SU-DHL-6 (cell line): ENCODE measurements at regions not wholly inside any gene's neighbourhood (a gene's known extent, or its start where the extent isn't known, plus 50 kb on each side); places are given as distances from the start of the nearest gene placed in this dataset.

Experiments used
- H2AFZ ChIP-seq: fragments of 200-600 bp; sonication (generic); 2 replicates; pipeline ENCODE4 v1.6.1; 2014; ENCODE audit warnings: low read depth, mild to moderate bottlenecking, moderate library complexity, mixed read lengths, antibody characterized with exemption, low read length; ENCODE audit not compliant: severe bottlenecking
- H3F3A ChIP-seq: fragments of 200-600 bp; shearing (Covaris generic); 2 replicates; pipeline ENCODE4 v1.6.0; 2016; ENCODE audit warnings: antibody characterized with exemption, mild to moderate bottlenecking; ENCODE audit not compliant: insufficient read depth
- H3K27ac ChIP-seq: fragments of 200-600 bp; sonication (generic); 2 replicates; pipeline ENCODE4 v1.5.1; 2016; ENCODE audit warnings: low read depth, mild to moderate bottlenecking, low read length, moderate library complexity, mixed read lengths
- H3K27me3 ChIP-seq: fragments of 200-600 bp; sonication (generic), shearing (Covaris generic); 2 replicates; pipeline ENCODE4 v1.6.0; 2014; ENCODE audit warnings: mild to moderate bottlenecking, low read length
- H3K36me3 ChIP-seq: fragments of 200-600 bp; sonication (generic); 2 replicates; pipeline ENCODE4 v1.6.1; 2014; ENCODE audit warnings: mild to moderate bottlenecking, low read length, mixed read lengths
- H3K4me2 ChIP-seq: fragments of 300-600, 200-600 bp; shearing (Covaris generic), sonication (generic); 2 replicates; pipeline ENCODE4 v1.6.0; 2014; ENCODE audit warnings: low read length, low read depth, mild to moderate bottlenecking; ENCODE audit not compliant: poor library complexity, severe bottlenecking
- H3K4me3 ChIP-seq: fragments of 200-600 bp; sonication (generic); 2 replicates; pipeline ENCODE4 v1.5.1; 2014; ENCODE audit warnings: antibody characterized with exemption, low read length, mild to moderate bottlenecking, mixed read lengths; ENCODE audit not compliant: insufficient read depth, poor library complexity, severe bottlenecking
- H3K79me2 ChIP-seq: fragments of 200-600 bp; sonication (generic); 2 replicates; pipeline ENCODE4 v1.6.1; 2014; ENCODE audit warnings: mild to moderate bottlenecking, low read length, moderate library complexity; ENCODE audit not compliant: insufficient read depth
- H3K9ac ChIP-seq: fragments of 200-600 bp; sonication (generic); 2 replicates; pipeline ENCODE4 v1.7.0; 2014; ENCODE audit warnings: mild to moderate bottlenecking, low read length
- H3K9me2 ChIP-seq: fragments of 200-600 bp; sonication (generic); replicated peaks from 2 replicates; pipeline ENCODE4 v1.6.1; 2014; ENCODE audit warnings: low read length; ENCODE audit not compliant: insufficient read depth
- H3K9me3 ChIP-seq: fragments of 200-600 bp; sonication (generic); 2 replicates; pipeline ENCODE4 v1.6.1; 2014; ENCODE audit warnings: low read length, mixed read lengths; ENCODE audit not compliant: insufficient read depth
- H4K20me1 ChIP-seq: fragments of 200-600 bp; sonication (generic); 2 replicates; pipeline ENCODE4 v1.6.1; 2014; ENCODE audit warnings: low read depth, mild to moderate bottlenecking, antibody characterized with exemption, low read length, moderate library complexity, mixed read lengths
- EZH2phosphoT487 ChIP-seq: fragments of 200-600 bp; sonication (generic), shearing (Covaris generic); conservative IDR thresholded peaks from 2 replicates; pipeline ENCODE4 v1.6.1; 2018; ENCODE audit warnings: mild to moderate bottlenecking, antibody characterized with exemption, low read length, moderate library complexity, mixed read lengths
- TF ChIP-seq, protein P1 (sequence below): fragments of 200-600 bp; sonication (generic); IDR thresholded peaks from one replicate; pipeline ENCODE4 v1.5.1; 2017; ENCODE audit warnings: antibody characterized with exemption, mild to moderate bottlenecking, low read length, moderate library complexity; ENCODE audit not compliant: insufficient read depth, poor library complexity, severe bottlenecking

DNA sequence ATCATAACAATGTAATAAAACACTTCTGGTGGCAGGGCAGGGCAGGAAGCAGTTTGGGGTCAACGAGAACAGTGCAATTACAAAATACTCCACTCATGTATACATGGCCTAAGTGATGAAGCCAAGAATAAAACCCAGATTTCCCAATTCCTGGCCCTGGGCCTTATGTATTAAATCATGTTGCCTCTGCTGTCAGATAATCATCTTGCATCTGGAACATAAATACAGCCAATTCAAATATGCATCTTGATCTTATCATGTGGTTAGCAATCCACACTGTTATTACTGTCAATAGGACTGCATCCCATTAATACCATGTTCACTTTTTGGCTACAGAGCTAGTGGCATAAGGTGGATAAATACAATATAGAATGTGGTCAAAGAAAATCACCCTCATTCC, 186.5 kb upstream of the SLC25A13 start:
- Histone ChIP-seq H3K27me3 (no peaks in the 10 kb centered on the region), H3K79me2 (no peaks in the 10 kb centered on the region), H3K9me3 (no peaks in the 10 kb centered on the region), H3K27ac (no peak overlapping the region), H3K9ac (no peak overlapping the region), H4K20me1 (no peaks in the 10 kb centered on the region), H3K9me2 (no peaks in the 10 kb centered on the region), H3K4me2 (no peak overlapping the region), H3K4me3 (no peak overlapping the region), H2AFZ (no peak overlapping the region), H3K36me3 (no peaks in the 10 kb centered on the region), H3F3A (no peaks in the 10 kb centered on the region)
- TF ChIP-seq EZH2phosphoT487: no peak
- TF ChIP-seq, protein P1, sequence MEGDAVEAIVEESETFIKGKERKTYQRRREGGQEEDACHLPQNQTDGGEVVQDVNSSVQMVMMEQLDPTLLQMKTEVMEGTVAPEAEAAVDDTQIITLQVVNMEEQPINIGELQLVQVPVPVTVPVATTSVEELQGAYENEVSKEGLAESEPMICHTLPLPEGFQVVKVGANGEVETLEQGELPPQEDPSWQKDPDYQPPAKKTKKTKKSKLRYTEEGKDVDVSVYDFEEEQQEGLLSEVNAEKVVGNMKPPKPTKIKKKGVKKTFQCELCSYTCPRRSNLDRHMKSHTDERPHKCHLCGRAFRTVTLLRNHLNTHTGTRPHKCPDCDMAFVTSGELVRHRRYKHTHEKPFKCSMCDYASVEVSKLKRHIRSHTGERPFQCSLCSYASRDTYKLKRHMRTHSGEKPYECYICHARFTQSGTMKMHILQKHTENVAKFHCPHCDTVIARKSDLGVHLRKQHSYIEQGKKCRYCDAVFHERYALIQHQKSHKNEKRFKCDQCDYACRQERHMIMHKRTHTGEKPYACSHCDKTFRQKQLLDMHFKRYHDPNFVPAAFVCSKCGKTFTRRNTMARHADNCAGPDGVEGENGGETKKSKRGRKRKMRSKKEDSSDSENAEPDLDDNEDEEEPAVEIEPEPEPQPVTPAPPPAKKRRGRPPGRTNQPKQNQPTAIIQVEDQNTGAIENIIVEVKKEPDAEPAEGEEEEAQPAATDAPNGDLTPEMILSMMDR: no peak

DNA sequence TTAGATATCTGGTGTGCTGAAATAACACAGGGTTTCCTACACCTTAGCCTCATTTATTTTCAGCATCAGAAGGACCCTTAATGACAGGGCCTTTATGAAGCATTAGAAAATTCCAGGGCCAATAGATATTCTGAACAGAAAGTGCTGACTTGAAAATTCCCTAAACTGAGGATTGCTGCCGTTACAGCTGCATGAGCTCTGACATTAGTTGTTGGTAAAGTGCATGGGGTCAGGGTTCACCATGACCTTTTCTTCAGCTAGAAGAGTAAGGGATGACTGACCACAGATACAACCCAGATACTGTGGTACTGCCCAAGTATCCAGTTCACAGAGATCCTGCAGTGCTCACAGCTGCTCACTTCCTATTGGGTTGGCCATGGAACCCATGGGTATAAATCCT, 181.7 kb upstream of the SLC25A13 start:
- H3K4me2 ChIP-seq: no peak overlapping the region
- TF ChIP-seq EZH2phosphoT487: no peak
- TF ChIP-seq, protein P1: no peak
- no peak overlapping the region for H3K4me3 ChIP-seq
- H3F3A ChIP-seq: no peaks in the 10 kb centered on the region
- H4K20me1 ChIP-seq: no peaks in the 10 kb centered on the region
- H3K27me3 ChIP-seq: no peaks in the 10 kb centered on the region
- no peak overlapping the region for H3K9ac ChIP-seq
- no peaks in the 10 kb centered on the region for H3K36me3 ChIP-seq
- no peaks in the 10 kb centered on the region for H3K9me2 ChIP-seq
- H3K9me3 ChIP-seq: no peaks in the 10 kb centered on the region
- no peak overlapping the region for H3K27ac ChIP-seq
- no peaks in the 10 kb centered on the region for H3K79me2 ChIP-seq
- no peak overlapping the region for H2AFZ ChIP-seq

DNA sequence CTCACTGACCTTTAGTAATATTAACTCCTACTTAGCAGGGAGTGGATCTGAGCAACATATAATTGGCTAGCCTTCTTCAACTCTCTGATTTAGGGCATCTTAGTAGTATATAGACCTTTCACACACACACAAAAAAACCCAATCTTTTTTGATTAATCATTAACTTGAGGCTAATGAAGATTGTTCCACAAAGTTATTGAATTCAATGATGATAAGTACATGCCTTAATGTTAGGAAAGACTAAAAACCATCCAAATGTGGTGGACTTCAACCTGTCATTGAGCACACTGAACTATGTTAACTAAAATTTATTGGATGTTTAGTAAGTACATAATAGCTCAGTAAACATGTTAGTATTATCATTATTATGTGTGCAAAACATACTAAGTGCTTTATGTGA, 179.4 kb upstream of the SLC25A13 start:
- Histone ChIP-seq H3K27ac (no peak overlapping the region), H3K27me3 (0 out of 2 replicates have a peak, but pooled peaks cover 2% of the 10 kb centered on the region), H3K4me3 (no peak overlapping the region), H3K4me2 (no peak overlapping the region), H3K9me2 (no peaks in the 10 kb centered on the region), H4K20me1 (no peaks in the 10 kb centered on the region; the same call in 1 of the 2 replicates), H3K9ac (no peak overlapping the region), H3F3A (no peaks in the 10 kb centered on the region), H3K36me3 (no peaks in the 10 kb centered on the region), H3K9me3 (no peaks in the 10 kb centered on the region), H2AFZ (no peak overlapping the region), H3K79me2 (no peaks in the 10 kb centered on the region)
- TF ChIP-seq EZH2phosphoT487: no peak
- TF ChIP-seq, protein P1: no peak
